ENCODE measurements at regions not wholly inside any gene's neighbourhood (a gene's known extent, or its start where the extent isn't known, plus 50 kb on each side); places are given as distances from the start of the nearest gene placed in this dataset.

DNA sequence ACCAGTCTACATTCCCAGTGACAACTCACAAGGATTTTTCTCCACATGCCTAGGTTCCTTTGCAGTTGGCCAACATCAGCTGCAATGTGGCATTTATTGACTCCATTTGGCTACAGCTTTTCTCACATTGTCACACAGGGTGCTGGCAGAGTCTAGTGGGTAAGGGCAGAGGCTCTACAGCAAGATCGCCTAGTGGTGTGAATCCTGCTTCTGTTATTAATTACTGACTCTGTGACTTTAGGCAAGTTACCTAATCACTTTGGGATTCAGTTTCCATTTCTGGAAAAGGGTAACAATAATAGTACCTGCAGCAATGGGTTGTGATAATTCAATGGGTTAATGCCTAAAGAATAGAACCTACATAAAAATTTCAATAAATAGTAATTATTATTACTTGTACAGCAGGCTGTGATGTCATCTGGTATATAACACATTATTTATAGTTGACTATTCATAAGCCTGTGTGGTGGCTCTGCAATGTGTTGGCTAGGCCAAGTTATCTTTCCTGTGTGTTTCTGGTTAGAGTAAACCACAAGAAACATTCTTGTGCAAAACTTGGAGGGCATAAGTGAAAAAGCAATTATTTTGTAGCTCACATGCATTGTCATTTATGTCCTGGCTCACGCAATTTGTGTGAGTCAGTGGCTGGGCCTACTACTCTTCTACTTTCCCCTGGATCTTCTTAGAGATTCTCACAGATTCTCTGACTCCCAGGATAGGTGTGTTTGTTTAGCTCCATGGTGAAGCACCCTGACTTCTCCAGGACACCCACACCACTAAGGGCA is 59.5 kb downstream of the PTGS2 start:
- DNase-seq (ENCODE audit: low read depth): no peak

DNA sequence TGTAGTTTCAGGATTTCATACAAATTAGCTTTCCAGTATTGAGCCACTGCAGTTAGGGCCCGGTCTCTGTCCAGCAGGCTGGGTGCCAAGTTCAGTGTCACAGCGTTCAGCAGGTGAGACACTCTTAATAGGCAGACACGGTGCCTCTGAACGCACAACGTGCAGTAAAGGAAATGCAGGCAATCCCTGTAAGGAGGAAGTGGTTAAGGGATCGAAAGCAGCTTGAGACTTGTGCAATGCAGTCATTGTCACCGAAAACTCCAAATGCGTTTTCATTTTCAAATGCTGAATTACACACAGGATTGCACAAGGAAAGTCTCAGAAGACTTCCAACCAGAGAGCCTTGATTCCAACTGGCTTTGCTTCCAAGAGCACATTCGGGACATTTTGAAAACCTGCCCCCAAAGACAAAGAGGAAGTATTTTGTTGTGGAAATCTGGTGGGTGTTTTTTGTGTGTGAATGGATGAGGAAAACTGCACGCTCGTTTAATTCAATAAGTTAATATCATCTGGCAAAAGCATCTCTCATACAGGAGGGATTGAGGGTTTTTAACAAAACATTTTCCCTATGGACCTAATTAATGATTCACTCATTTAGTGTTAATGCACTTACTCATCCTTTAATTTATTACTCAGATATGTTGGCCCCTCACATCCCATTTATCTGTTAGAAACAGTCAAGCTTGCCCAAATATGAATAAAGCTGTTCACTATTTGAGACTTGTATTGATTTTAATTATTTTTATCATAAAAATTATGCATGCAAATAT is 61.6 kb downstream of the PTGS2 start:
- no peak for DNase-seq (ENCODE audit: low read depth)

DNA sequence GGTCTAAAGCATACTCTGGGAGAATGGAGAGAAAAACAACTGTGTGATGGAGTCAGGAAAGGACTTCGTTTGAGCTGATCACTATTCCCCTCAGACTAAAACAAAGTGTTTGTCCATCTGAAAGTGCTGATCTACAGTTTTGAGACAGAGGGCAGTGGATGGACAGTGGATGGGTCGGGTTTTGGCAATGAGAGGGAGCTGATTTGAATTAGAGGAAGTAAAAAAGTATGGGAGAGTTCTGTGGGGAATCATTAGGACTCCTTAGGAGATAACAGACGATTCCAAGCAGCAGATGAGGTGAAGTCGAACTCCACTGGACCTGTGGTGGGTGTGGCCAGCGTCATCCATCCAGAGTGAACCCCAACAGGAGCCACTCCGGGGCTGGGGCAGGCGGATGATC is 62.3 kb downstream of the PTGS2 start:
- DNase-seq (ENCODE audit: low read depth): no peak

DNA sequence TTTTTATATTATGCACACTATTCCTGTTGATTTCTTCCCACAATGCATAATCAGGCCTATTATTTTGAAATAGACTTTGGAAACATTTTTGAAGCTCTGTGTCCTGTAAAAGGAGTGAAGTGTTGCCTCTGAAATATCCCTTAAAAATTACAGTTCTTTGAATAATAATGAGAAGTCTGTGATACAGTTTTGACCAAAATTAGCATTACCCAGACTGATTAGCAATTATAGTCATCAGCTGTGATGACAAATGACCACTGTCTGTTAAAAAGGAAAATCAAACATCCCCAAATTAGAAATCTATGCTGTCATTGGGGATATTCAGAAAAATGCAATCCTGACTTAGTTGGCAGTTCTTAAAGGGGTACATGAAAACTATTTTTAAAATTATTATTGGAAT is 63.7 kb downstream of the PTGS2 start:
- no peak for DNase-seq (ENCODE audit: low read depth)

DNA sequence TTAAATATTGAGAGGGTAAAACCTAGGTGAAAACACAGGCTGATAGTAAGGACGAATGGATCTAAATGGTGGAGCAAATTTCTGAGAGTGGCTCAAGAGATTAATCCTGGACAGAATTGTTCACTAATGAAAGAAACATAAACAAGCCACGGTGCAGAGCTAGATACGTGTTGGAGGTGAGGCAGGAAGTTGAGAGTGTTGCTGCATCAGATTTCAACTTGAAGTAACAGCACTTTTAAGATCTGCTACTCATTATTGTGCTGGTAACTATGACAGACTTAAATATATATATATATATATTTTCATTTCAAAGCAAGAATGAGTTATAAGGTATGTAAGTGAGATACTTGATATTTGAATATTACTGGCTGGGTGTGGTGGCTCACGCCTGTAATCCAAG is 64.9 kb downstream of the PTGS2 start:
- DNase-seq (ENCODE audit: low read depth): no peak

DNA sequence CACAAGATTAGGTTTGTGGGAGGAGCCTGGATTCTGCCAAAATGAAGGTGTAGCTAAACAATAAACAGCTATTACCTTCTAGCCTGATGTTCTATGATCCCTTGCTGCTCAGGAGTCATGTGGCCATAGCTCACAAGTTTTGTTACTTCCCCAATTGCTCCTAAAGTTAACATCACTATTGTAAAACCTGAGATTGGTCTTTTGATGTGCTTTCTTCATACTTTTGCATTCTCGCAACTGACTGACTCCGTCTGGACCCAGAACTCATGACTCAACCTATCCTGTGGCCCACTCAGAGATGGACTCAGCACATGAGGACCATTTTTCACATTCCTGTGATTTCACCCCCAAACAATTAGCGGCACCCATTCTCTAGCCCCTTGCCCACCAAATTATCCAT is 69.1 kb downstream of the PTGS2 start:
- no peak for DNase-seq (ENCODE audit: low read depth)

DNA sequence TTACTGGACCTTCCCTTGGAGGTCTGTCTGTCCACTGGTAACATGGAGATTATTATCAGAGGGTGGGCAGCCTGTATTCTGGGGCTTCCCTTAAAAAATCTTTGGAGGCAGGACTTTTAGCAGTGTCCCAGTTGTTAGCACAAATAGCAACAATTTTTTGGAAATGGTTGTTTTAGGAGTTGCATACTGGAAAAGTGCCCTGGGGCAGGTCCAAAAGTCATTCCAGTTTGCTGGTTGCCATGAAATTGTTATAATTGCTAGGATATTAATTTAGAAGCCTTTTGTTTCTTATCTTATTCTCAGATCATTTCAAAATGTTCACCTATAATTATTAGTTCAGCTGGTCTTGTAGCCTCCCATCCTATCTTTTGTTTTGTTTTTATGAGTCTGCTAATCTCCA is 71.0 kb downstream of the PTGS2 start:
- no peak for DNase-seq (ENCODE audit: low read depth)

DNA sequence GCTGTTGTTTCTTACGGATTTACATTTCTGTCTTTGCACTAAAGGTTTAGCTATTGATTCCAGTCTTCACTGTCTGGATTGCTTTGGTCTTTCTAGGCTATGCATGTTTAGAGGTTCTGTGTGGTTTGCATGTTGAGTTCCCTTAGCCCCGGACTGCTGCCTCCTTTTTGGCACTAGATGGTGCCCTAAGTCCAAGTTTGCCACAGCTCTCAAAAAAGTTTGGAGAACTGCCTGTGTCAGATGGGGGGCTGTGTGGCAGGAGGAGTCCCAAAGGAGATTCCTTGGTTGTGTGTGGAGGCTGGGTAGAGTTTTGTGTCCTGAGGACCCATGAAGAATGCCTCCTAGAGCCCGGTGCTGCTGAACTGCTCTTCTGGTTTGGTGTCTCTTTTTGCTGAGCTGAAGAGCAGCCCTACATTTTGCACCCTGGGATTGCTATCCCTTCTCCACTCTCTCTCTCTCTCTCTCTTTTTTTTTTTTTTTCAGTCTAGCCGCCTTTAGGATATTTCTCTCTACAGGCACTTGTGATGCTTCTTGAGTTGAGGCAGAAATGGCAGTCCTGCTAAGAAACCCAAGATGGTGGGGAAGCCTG is 74.4 kb downstream of the PTGS2 start:
- DNase-seq (ENCODE audit: low read depth): peak; percentile 32

DNA sequence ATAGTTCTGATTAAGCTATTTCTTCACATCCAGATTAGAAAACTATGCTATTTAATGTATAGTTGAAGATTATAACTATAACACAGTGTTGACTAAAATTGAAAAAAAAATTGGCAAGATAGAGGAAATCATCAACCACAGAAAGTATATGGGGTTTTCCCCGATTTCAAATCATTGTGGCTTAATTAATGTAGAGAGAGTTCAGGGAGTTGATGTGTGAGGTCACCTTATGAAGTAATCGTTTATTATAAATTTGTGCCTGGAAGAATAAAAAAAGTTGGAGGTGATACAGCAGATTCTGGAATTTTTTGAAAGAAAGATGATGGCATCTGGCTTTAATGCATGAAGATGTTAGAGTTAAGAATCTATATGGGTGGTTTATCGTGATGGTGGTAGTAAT is 84.3 kb downstream of the PTGS2 start:
- no peak for DNase-seq (ENCODE audit: low read depth)

DNA sequence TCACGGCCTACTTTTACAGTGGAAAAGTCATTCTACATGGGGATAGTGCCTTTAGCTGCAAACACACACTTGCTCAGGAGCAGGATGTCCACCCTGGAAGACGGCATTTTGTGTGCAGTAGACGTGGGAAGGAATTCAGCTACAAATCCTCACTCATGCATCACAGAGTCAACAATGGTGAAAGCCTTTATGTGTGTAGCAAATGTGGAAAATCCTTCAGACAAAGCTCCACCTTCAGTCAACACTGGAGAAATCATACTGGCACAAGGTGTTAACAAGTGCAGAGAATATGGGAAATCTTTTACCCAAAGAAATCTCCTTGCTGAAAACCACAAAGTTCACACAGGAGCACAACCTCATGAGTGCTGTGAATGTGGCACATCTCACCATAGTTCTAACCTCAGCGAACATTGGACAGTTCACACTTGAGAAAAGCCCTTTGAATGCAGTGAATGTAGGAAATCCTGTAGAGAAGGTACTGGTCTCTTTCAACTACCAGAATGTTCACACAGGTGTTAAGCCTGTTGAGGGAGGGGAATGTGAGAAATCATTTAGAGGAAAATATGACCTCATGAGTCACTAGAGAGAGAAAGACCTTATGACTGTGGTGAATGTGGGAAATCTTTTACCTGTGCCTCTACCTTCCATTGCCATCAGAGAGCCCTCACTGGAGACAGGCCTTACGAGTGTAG is 101.8 kb downstream of the PTGS2 start:
- DNase-seq (ENCODE audit: low read depth): no peak

DNA sequence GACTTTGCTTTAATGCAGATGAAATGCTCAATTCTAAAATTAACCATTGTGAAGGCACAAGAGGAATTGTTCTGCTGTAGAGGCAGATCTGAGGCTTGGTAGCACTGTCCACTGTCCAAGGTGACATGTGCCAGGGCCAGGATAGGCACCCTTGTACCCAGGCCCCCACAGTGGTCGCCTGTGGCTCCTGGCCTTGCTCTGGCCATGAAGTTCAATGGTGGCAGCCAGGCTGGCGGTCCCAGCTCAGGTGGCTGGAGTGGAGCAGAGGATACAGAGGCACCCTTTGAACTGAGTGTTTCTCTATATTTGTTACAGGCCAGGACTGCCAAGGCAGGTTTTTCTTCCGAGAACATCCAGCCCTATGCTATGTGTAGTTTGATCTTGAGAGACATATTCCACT is 102.6 kb downstream of the PTGS2 start:
- no peak for DNase-seq (ENCODE audit: low read depth)

DNA sequence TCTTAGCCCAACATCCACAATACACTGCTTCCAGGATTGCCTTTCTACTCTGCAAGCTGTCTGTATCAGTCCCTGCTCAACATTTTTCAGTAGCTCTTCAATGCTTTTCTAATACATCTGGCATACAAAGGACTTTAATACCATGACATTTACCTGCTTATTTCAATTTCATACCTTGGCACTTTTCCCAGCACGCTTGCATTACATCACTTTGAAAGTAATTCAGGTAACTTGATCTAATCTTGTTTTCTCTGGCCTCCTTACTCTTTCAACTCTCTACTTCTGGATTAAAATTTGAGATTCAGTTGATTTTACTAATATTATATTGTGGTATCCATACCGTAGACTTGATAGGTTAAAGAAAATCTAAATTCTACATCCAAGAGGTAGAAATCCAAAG is 103.0 kb downstream of the PTGS2 start:
- no peak for DNase-seq (ENCODE audit: low read depth)

DNA sequence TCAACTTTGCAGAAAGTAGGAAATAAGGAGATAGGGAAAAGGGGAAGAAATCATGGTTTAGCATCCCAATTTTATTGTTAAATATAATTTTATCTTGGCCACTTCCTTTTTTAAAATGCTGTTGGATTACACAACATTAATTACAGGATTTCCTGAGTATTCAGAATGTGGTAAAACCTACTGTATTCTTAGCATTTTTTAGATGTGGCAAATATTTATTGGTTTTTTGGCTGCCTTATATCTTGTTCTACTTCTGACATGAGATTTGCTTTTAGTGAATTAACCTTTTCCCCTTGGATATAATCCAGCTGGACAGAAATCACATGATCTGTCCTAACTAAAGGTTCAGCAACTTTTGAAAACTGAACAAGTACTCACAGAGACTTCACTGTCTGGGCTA is 104.9 kb downstream of the PTGS2 start:
- no peak for DNase-seq (ENCODE audit: low read depth)

DNA sequence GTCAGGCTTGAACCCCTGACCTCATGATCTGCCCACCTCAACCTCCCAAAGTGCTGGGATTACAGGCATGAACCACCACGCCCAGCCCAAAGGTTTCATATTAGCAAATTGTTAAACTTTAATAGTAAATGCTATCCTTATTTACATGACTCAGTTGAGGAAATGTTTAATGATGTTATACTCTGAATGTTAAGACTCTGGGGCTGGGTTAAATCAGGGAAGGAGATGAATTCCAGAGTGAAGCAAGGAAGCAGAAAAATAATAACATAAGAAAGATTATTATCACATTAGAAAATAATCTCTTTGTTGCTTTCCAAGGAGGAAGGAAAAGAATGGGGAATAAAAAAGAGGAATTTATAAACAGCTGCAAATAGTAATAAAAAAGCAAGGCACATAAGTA is 105.3 kb downstream of the PTGS2 start:
- no peak for DNase-seq (ENCODE audit: low read depth)

DNA sequence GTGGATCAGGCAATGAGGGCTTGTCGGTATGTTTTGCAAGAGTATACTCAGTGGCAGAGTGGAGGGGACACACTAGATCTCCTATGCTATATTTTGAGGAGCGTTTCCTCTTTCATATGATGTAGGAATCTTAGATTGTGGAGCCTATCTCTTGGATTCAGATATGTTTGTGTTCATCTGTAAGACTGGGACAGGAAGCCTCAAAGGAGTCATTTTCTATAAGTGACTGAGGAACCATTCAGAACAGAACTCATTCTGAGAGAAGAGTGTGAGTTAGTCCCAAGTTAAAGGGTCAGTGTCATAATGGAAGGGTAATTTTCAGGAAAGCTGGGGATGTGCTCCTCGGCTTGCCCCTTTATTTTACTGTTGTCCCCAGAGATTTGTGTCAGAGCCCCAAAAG is 107.7 kb downstream of the PTGS2 start:
- DNase-seq (ENCODE audit: low read depth): no peak

DNA sequence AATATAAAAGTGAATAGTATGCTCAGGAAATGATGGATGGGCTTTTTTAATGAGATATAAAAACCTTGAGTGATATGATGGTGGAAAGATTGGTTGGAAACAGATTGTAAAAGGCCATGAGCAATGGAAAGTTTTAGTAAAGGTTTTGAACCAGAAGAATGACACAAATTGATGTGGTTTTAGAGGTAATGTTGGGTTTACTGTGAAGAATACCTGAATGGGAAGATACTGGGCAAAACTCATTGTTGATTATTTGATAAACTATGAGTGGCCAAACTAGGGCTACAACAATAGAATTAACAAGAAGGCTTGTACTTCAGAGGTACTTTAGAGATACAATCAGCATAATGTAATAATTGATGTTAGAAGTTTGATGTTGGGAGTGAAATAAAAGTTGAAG is 108.5 kb downstream of the PTGS2 start:
- DNase-seq (ENCODE audit: low read depth): no peak

DNA sequence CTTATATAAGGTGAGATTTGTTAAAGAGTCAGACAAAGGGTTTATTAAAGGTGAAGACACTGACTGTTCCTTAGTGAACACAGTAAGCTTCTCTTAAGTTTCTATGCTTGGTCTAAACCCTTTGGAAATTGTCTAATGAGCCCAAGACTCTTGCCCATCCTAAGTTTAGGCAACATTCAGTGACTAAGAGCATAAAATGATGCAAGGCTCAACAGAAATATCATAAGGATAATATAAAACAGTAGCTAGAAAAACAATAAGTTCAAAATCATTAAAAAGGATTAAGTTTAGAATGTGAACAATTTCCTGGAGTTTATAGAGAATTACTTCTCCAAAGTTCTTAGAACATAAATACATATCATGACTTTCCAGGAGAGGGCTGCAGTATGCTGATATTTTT is 108.9 kb upstream of the PDC start:
- no peak for DNase-seq (ENCODE audit: low read depth)

DNA sequence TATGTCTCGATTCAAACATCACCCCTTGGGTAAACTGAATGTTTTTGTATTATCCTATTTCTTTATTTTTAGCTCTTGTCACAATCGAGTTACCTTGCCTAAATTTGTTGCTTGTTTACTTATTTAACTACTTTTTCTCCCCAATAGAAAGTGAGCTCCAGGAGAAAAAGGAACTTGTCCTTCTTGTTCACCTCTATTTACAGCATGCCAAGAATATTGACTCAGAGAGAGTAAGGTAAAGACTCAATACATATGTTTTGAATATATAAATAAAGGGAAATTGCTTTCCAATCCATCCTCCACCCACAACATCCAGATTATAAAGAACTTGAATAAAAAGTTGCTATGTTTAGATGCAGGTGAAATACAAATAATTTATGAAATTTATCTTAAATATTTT is 107.3 kb upstream of the PDC start:
- no peak for DNase-seq (ENCODE audit: low read depth)

DNA sequence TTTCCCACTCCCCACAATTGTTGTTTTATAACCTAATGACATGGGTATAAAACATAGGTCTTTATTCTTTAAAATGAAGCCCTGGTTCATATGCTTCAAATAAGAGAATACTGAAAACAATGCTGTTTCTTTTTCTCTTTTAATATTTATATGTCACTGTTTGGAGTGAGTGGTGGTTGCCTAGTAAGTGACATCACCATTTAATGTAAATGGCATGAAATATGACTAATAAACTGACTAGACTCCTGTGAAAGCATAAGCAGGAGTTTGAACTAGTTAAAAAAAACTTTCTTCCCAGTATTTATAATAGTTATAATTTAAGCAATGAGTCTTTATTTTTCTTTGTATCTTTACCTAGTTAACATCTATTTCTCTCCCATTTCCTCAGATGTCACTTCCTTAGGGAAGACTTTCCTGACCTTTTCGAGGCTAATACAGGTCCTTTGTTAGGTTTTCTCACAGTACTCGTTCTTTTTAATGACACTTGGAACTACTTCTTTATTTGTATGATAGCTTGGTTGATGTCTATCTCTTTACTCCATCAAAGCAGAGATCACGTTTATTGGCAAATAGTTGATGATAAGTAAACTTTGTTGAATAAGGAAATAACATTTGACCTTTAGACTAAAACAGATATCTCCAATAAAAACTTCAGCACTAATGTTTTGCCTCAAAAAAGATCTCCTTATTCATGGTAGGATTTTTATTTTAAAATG is 105.4 kb upstream of the PDC start:
- DNase-seq (ENCODE audit: low read depth): no peak

DNA sequence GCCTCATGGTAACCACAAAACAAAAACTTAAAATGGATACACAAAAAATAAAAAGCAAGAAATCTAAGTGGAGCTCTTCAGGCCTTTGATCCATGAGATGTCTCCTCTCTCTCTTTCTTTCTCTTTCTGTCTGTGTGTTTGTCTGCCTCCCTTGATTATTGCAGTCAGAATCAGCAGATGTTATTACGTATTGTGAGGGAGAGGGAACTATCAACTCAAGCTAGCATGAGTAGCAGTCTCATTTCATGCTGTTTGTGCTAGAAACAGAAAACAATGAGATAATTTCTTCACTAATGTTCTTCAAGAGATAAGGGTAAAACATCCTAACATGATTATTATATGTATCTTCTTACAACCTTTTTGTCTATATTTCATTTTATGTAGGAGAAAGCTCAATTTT is 103.7 kb upstream of the PDC start:
- no peak for DNase-seq (ENCODE audit: low read depth)

DNA sequence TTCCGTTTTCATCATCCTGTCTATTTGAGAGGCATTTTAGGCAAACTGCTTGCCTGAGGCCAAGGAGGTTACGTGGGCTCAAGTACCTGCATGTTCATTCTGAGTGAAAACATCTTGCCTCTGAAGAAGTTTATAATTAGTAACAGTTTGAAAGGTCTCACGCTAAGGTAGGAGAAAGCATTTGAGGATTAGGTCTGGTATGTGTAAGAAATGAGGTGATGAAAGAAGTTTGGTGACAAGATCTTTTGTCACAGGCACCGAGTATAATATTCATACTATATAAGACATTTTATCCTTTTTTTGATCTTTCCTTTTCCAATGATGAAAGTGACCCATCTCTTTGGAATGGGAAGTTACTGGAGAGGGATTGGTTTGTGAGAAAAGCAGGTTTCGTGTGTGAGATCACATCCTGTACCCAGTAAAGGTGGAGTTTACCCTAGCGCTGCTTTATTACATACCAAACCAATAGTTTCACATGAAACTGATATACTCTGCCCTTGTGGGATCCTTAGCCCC is 98.7 kb upstream of the PDC start:
- DNase-seq (ENCODE audit: low read depth): no peak

Data from CMK (cell line).